Lower leg skin (tissue), 3 donors: ENCODE measurements at regions not wholly inside any gene's neighbourhood (a gene's known extent, or its start where the extent isn't known, plus 50 kb on each side); places are given as distances from the start of the nearest gene placed in this dataset.

ENCODE experiments used
- CTCF ChIP-seq, 3 donors: fragments of 450-650 bp; IDR thresholded peaks; one replicate each; pipeline ENCODE4 v1.5.1; 2016; ENCODE audit warnings: antibody characterized with exemption in 3 of 3, mild to moderate bottlenecking in 3 of 3, moderate library complexity in 2 of 3
- POLR2A ChIP-seq, 2 donors: fragments of 450-650 bp; IDR thresholded peaks; one replicate each; pipeline ENCODE4 v1.6.1; 2016 to 2017; ENCODE audit warnings: antibody characterized with exemption in 2 of 2, mild to moderate bottlenecking in 1 of 2, moderate library complexity in 1 of 2

DNA sequence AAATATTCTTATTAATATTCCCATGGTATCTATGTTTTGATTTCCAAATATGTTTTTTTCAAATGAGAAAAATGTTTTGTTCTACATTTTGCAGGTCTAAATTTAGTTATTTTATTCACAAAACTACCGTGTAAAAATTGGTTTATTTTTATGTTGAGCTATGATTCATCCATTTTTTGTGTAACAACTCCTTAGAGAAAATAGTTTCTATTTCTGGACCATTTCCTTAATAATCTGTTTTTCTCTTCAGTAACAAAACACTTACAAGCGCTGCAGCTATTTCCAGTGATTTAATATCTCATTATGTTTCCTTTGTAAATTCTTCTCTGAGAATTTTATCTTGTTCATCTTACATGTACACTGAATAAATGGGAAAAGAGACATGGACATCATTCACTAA lies 550.7 kb upstream of the SLITRK5 start:
- TF ChIP-seq POLR2A (IDR thresholded peaks at IDR 0.05) (no peak), CTCF (IDR thresholded peaks at IDR 0.05) (no peak)
